HG03064 (cell line): ENCODE measurements at regions not wholly inside any gene's neighbourhood (a gene's known extent, or its start where the extent isn't known, plus 50 kb on each side); places are given as distances from the start of the nearest gene placed in this dataset.

ENCODE experiments used
- ATAC-seq: cut with Tn5 transposase; IDR thresholded peaks from one replicate; pipeline ENCODE4 v1.9.1; 2021; ENCODE audit warnings: low read depth; ENCODE audit not compliant: unreplicated experiment

- no peak for ATAC-seq
Observed at GRCh38 chr10:4470231-4470835, 355.7 kb upstream of the AKR1E2 start.

- no peak for ATAC-seq
Observed at GRCh38 chr10:4467481-4467880, 358.5 kb upstream of the AKR1E2 start.

GRCh38 chr10:4460267-4460666, 365.7 kb upstream of the AKR1E2 start:
- ATAC-seq, result no peak

GRCh38 chr10:4459531-4459930, 366.5 kb upstream of the AKR1E2 start:
- ATAC-seq, result no peak

GRCh38 chr10:4457597-4457996, 368.4 kb upstream of the AKR1E2 start:
- ATAC-seq, result no peak

- ATAC-seq, result no peak
Observed at GRCh38 chr10:4456776-4457175, 369.2 kb upstream of the AKR1E2 start.

GRCh38 chr10:4456279-4456678, 369.7 kb upstream of the AKR1E2 start:
- no peak for ATAC-seq

- ATAC-seq, result no peak
Observed at GRCh38 chr10:4453950-4454349, 372.1 kb upstream of the AKR1E2 start.

GRCh38 chr10:4453276-4453675, 372.7 kb upstream of the AKR1E2 start:
- ATAC-seq, result no peak

- no peak for ATAC-seq
Observed at GRCh38 chr10:4450981-4451908, 374.8 kb upstream of the AKR1E2 start.

- no peak for ATAC-seq
Observed at GRCh38 chr10:4450169-4450568, 375.8 kb upstream of the AKR1E2 start.

- no peak for ATAC-seq
Observed at GRCh38 chr10:4448030-4448429, 378.0 kb upstream of the AKR1E2 start.

GRCh38 chr10:4443419-4443818, 382.6 kb upstream of the AKR1E2 start:
- no peak for ATAC-seq

GRCh38 chr10:4442296-4442695, 383.7 kb upstream of the AKR1E2 start:
- no peak for ATAC-seq

GRCh38 chr10:4440260-4440659, 385.7 kb upstream of the AKR1E2 start:
- ATAC-seq, result no peak

GRCh38 chr10:4437791-4438190, 388.2 kb upstream of the AKR1E2 start:
- ATAC-seq, result no peak

GRCh38 chr10:4437061-4437460, 388.9 kb upstream of the AKR1E2 start:
- ATAC-seq, result no peak

GRCh38 chr10:4436103-4436502, 389.9 kb upstream of the AKR1E2 start:
- no peak for ATAC-seq

- no peak for ATAC-seq
Observed at GRCh38 chr10:4434516-4435071, 391.4 kb upstream of the AKR1E2 start.

- no peak for ATAC-seq
Observed at GRCh38 chr10:4434105-4434504, 391.9 kb upstream of the AKR1E2 start.

GRCh38 chr10:4431114-4431863, 394.7 kb upstream of the AKR1E2 start:
- no peak for ATAC-seq
